NOMO-1 treated with dmso at 0.1 percent for 144 hours (cell line): ENCODE measurements at regions not wholly inside any gene's neighbourhood (a gene's known extent, or its start where the extent isn't known, plus 50 kb on each side); places are given as distances from the start of the nearest gene placed in this dataset.

Source experiments
- DNase-seq: peaks from one replicate; lab custom pipeline; 2025; ENCODE audit not compliant: unreplicated experiment; lab: John Stamatoyannopoulos, UW

- no peak for DNase-seq
Observed at GRCh38 chr11:127670374-127671119, 670.0 kb upstream of the KIRREL3 start.

- no peak for DNase-seq
Observed at GRCh38 chr11:127656116-127656836, 655.7 kb upstream of the KIRREL3 start.

GRCh38 chr11:127653076-127653475 is 652.5 kb upstream of the KIRREL3 start:
- no peak for DNase-seq

- DNase-seq: no peak
Observed at GRCh38 chr11:127651888-127652221, 651.3 kb upstream of the KIRREL3 start.

- DNase-seq: no peak
Observed at GRCh38 chr11:127651175-127651887, 650.8 kb upstream of the KIRREL3 start.

GRCh38 chr11:127649958-127650357 is 649.4 kb upstream of the KIRREL3 start:
- DNase-seq: no peak

- no peak for DNase-seq
Observed at GRCh38 chr11:127649071-127649470, 648.5 kb upstream of the KIRREL3 start.

GRCh38 chr11:127648583-127648982 is 648.0 kb upstream of the KIRREL3 start:
- no peak for DNase-seq

GRCh38 chr11:127644366-127644765 is 643.8 kb upstream of the KIRREL3 start:
- DNase-seq: no peak

GRCh38 chr11:127643268-127644058 is 642.9 kb upstream of the KIRREL3 start:
- DNase-seq: no peak

- DNase-seq: no peak
Observed at GRCh38 chr11:127640561-127641451, 640.2 kb upstream of the KIRREL3 start.

- DNase-seq: no peak
Observed at GRCh38 chr11:127639916-127640315, 639.3 kb upstream of the KIRREL3 start.

GRCh38 chr11:127632976-127633680 is 632.6 kb upstream of the KIRREL3 start:
- no peak for DNase-seq

- no peak for DNase-seq
Observed at GRCh38 chr11:127632546-127632945, 632.0 kb upstream of the KIRREL3 start.

- no peak for DNase-seq
Observed at GRCh38 chr11:127631974-127632373, 631.4 kb upstream of the KIRREL3 start.

- no peak for DNase-seq
Observed at GRCh38 chr11:127629200-127629599, 628.6 kb upstream of the KIRREL3 start.

- no peak for DNase-seq
Observed at GRCh38 chr11:127628458-127628785, 627.9 kb upstream of the KIRREL3 start.

GRCh38 chr11:127627629-127628457 is 627.3 kb upstream of the KIRREL3 start:
- no peak for DNase-seq

GRCh38 chr11:127627204-127627603 is 626.6 kb upstream of the KIRREL3 start:
- no peak for DNase-seq
